Neural cell (in vitro differentiated cells): ENCODE measurements at regions not wholly inside any gene's neighbourhood (a gene's known extent, or its start where the extent isn't known, plus 50 kb on each side); places are given as distances from the start of the nearest gene placed in this dataset.

Experiments
- H2AFZ ChIP-seq: fragments of 200-600, 300-800 bp; sonication (generic), shearing (Covaris generic); 2 replicates; pipeline ENCODE4 v1.6.0; 2014; ENCODE audit warnings: low read depth, mild to moderate bottlenecking, antibody characterized with exemption, low read length, moderate library complexity
- H3F3A ChIP-seq: fragments of 200-600 bp; shearing (Covaris generic); 2 replicates; pipeline ENCODE4 v1.6.1; 2016; ENCODE audit warnings: mild to moderate bottlenecking, moderate library complexity, mixed read lengths, antibody characterized with exemption, low read length; ENCODE audit not compliant: insufficient read depth, poor library complexity, severe bottlenecking
- H3K27ac ChIP-seq: fragments of 200-600, 300-800 bp; sonication (generic), shearing (Covaris generic); 2 replicates; pipeline ENCODE4 v1.5.1; 2014; ENCODE audit warnings: mild to moderate bottlenecking, low read length, moderate library complexity
- H3K27me3 ChIP-seq: fragments of 300-800, 200-600 bp; sonication (generic), shearing (Covaris generic); 2 replicates; pipeline ENCODE4 v1.6.0; 2014; ENCODE audit warnings: mild to moderate bottlenecking, low read depth, low read length, moderate library complexity; ENCODE audit not compliant: insufficient read depth
- H3K36me3 ChIP-seq: fragments of 300-800, 200-600 bp; sonication (generic), shearing (Covaris generic); 2 replicates; pipeline ENCODE4 v1.5.1; 2014; ENCODE audit warnings: mild to moderate bottlenecking, antibody characterized with exemption, low read length, moderate library complexity; ENCODE audit not compliant: insufficient read depth
- H3K4me2 ChIP-seq: fragments of 300-800, 200-600 bp; sonication (generic), shearing (Covaris generic); 2 replicates; pipeline ENCODE4 v1.6.0; 2014; ENCODE audit warnings: mild to moderate bottlenecking, low read length
- H3K4me3 ChIP-seq: fragments of 300-800, 200-600 bp; sonication (generic), shearing (Covaris generic); 2 replicates; pipeline ENCODE4 v1.5.1; 2014; ENCODE audit warnings: mild to moderate bottlenecking, low read length, moderate library complexity
- H3K79me2 ChIP-seq: fragments of 200-600 bp; shearing (Covaris generic); replicated peaks from 2 replicates; pipeline ENCODE4 v1.6.0; 2014; ENCODE audit warnings: mild to moderate bottlenecking, low read length, moderate library complexity; ENCODE audit not compliant: insufficient read depth
- H3K9ac ChIP-seq: fragments of 300-800, 200-600 bp; sonication (generic), shearing (Covaris generic); 2 replicates; pipeline ENCODE4 v1.6.1; 2016; ENCODE audit warnings: mild to moderate bottlenecking, low read length, mixed read lengths
- H3K9me2 ChIP-seq: fragments of 200-600 bp; shearing (Covaris generic); 2 replicates; pipeline ENCODE4 v1.6.1; 2016; ENCODE audit warnings: mild to moderate bottlenecking, low read length, mixed read lengths; ENCODE audit not compliant: insufficient read depth
- H3K9me3 ChIP-seq: fragments of 200-600, 300-800 bp; sonication (generic), shearing (Covaris generic); 2 replicates; pipeline ENCODE4 v1.6.1; 2016; ENCODE audit warnings: mild to moderate bottlenecking, mixed run types, low read length, moderate library complexity, mixed read lengths
- H4K20me1 ChIP-seq: fragments of 200-600 bp; shearing (Covaris generic); 2 replicates; pipeline ENCODE4 v1.6.1; 2016; ENCODE audit warnings: mild to moderate bottlenecking, mixed run types; ENCODE audit not compliant: insufficient read depth
- CTCF ChIP-seq: fragments of 450-650 bp; IDR thresholded peaks from 2 replicates; pipeline ENCODE4 v1.5.1; 2014; ENCODE audit warnings: antibody characterized with exemption, mild to moderate bottlenecking, moderate library complexity; ENCODE audit not compliant: poor library complexity, severe bottlenecking
- EP300 ChIP-seq: fragments of 450-650 bp; conservative IDR thresholded peaks from 2 replicates; pipeline ENCODE4 v1.6.1; 2014; ENCODE audit warnings: antibody characterized with exemption, mild to moderate bottlenecking, moderate library complexity; ENCODE audit not compliant: poor library complexity, severe bottlenecking
- EZH2 ChIP-seq: fragments of 200-600, 300-800 bp; shearing (Covaris generic), sonication (generic); IDR thresholded peaks from 2 replicates; pipeline ENCODE4 v1.6.1; 2014; ENCODE audit warnings: antibody characterized with exemption, low read length, borderline replicate concordance, mild to moderate bottlenecking; ENCODE audit not compliant: insufficient read depth, poor library complexity, severe bottlenecking
- MXI1 ChIP-seq: fragments of 450-650 bp; conservative IDR thresholded peaks from 2 replicates; pipeline ENCODE4 v1.6.1; 2014; ENCODE audit warnings: antibody characterized with exemption, mild to moderate bottlenecking; ENCODE audit not compliant: poor library complexity, severe bottlenecking
- POLR2AphosphoS5 ChIP-seq: IDR thresholded peaks from 2 replicates; pipeline ENCODE4 v1.6.1; 2012
- RAD21 ChIP-seq: fragments of 450-650 bp; conservative IDR thresholded peaks from 2 replicates; pipeline ENCODE4 v1.6.1; 2014; ENCODE audit warnings: antibody characterized with exemption, mild to moderate bottlenecking, moderate library complexity
- SMC3 ChIP-seq: fragments of 450-650 bp; conservative IDR thresholded peaks from 2 replicates; pipeline ENCODE4 v1.6.1; 2014; ENCODE audit warnings: antibody characterized with exemption, mild to moderate bottlenecking, moderate library complexity; ENCODE audit not compliant: poor library complexity
- TAF1 ChIP-seq: IDR thresholded peaks from 2 replicates; pipeline ENCODE4 v1.6.1; 2012; ENCODE audit warnings: low read depth
- TF ChIP-seq, protein P1 (sequence below): IDR thresholded peaks from 2 replicates; pipeline ENCODE4 v1.6.1; 2012; ENCODE audit warnings: borderline replicate concordance

DNA sequence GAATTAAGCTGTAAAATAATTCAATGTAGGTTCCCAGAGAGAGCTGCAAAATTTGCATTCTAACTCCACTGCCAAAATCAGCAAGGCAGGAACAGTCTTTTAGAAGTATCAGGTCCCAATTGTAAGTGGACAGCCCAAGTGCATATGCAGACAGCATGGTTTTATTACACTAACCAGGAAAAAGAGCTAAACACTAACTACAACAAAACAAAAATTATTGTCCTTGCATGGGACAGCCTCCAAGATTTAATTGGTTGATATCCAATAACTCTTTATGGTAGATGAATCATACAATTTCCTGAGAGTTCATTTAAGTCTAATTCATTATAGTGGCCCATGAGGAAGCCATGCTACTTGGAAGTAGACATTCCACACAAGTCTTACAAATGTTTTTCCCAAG is 154.3 kb upstream of the ZNF648 start:
- H3K4me3 ChIP-seq: no peak overlapping the region
- no peak overlapping the region for H3K27ac ChIP-seq
- no peaks in the 10 kb centered on the region for H3K79me2 ChIP-seq
- H2AFZ ChIP-seq: no peak overlapping the region
- no peaks in the 10 kb centered on the region for H3K27me3 ChIP-seq
- H3F3A ChIP-seq: no peaks in the 10 kb centered on the region
- H3K9ac ChIP-seq: no peak overlapping the region
- no peaks in the 10 kb centered on the region for H3K36me3 ChIP-seq
- no peaks in the 10 kb centered on the region for H4K20me1 ChIP-seq
- no peak overlapping the region for H3K4me2 ChIP-seq
- H3K9me2 ChIP-seq: no peaks in the 10 kb centered on the region
- TF ChIP-seq SMC3: no peak
- no peak for TF ChIP-seq POLR2AphosphoS5
- no peak for TF ChIP-seq MXI1
- TF ChIP-seq RAD21: no peak
- TF ChIP-seq, protein P1, sequence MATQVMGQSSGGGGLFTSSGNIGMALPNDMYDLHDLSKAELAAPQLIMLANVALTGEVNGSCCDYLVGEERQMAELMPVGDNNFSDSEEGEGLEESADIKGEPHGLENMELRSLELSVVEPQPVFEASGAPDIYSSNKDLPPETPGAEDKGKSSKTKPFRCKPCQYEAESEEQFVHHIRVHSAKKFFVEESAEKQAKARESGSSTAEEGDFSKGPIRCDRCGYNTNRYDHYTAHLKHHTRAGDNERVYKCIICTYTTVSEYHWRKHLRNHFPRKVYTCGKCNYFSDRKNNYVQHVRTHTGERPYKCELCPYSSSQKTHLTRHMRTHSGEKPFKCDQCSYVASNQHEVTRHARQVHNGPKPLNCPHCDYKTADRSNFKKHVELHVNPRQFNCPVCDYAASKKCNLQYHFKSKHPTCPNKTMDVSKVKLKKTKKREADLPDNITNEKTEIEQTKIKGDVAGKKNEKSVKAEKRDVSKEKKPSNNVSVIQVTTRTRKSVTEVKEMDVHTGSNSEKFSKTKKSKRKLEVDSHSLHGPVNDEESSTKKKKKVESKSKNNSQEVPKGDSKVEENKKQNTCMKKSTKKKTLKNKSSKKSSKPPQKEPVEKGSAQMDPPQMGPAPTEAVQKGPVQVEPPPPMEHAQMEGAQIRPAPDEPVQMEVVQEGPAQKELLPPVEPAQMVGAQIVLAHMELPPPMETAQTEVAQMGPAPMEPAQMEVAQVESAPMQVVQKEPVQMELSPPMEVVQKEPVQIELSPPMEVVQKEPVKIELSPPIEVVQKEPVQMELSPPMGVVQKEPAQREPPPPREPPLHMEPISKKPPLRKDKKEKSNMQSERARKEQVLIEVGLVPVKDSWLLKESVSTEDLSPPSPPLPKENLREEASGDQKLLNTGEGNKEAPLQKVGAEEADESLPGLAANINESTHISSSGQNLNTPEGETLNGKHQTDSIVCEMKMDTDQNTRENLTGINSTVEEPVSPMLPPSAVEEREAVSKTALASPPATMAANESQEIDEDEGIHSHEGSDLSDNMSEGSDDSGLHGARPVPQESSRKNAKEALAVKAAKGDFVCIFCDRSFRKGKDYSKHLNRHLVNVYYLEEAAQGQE: no peak
- TF ChIP-seq TAF1: no peak
- TF ChIP-seq EP300: no peak
- no peak for TF ChIP-seq EZH2
- no peak for TF ChIP-seq CTCF
- no peaks in the 10 kb centered on the region for H3K9me3 ChIP-seq

DNA sequence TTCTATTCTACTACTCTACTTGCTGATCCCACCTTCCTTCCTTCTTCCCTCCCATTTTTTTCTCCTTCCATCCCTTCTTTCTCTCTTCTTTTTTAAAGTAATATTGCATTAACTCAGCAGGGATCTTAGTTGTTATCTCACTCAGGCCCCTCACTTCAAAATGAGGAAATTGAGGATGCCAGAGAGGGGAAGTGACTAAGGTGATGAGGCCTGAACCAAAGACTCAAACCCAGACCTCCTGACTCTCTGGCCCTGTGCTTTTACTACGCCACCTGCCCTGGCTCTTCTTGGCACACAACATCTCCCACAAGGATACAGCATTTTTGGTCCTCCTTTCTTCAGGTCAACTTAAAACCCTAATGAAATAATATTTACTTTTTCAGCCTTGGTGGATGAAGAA is 151.7 kb upstream of the ZNF648 start:
- H3K9me3 ChIP-seq: no peaks in the 10 kb centered on the region
- no peaks in the 10 kb centered on the region for H3F3A ChIP-seq
- H3K4me3 ChIP-seq: no peak overlapping the region
- H4K20me1 ChIP-seq: no peaks in the 10 kb centered on the region
- H2AFZ ChIP-seq: no peak overlapping the region
- H3K27me3 ChIP-seq: no peaks in the 10 kb centered on the region
- H3K27ac ChIP-seq: no peak overlapping the region
- no peaks in the 10 kb centered on the region for H3K36me3 ChIP-seq
- H3K79me2 ChIP-seq: no peaks in the 10 kb centered on the region
- TF ChIP-seq, protein P1: no peak
- TF ChIP-seq POLR2AphosphoS5: no peak
- TF ChIP-seq EZH2: no peak
- TF ChIP-seq CTCF: no peak
- TF ChIP-seq EP300: no peak
- TF ChIP-seq SMC3: no peak
- no peak for TF ChIP-seq MXI1
- no peak for TF ChIP-seq TAF1
- no peak for TF ChIP-seq RAD21
- H3K4me2 ChIP-seq: no peak overlapping the region
- no peak overlapping the region for H3K9ac ChIP-seq
- no peaks in the 10 kb centered on the region for H3K9me2 ChIP-seq
